ENCODE measurements at regions not wholly inside any gene's neighbourhood (a gene's known extent, or its start where the extent isn't known, plus 50 kb on each side); places are given as distances from the start of the nearest gene placed in this dataset.

DNA sequence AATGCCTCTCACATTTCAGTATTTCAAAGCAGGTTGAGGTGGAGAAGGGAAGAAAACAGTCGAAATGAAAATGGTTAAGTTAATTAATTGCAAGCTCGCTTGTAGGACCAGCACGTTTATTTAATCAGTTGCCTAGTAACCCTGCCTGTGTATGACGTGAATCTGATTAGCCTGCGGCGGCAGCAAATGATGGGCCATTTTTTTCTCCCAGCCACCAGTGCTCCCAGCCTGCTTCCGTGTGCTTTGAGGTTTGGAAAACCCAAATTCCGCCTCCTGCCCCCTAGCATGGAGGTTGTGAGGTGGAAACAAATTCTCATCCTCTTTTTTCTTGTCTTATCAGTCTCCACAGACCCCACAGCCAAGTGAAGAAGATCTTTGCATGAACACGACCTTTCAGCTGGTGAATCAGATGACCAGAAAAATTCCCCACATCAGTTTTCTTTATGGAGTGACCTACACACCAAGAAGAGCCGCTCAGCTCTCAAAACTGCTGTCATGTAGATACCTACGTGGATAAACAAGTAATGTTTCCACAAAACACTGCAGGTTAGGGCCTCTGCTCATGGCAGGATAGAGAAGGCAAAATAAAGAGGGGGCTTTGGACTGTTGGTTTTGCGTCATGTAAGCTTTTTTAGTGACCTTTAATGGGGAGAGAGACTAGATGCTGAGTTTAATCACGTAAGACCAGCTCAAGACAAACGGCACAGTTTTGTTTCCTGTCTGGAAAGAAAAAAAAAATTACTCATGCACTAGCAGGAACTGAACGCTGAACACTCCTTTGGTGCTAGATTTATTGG, 572.9 kb upstream of the NOX3 start:
- DNase-seq, result no peak

DNA sequence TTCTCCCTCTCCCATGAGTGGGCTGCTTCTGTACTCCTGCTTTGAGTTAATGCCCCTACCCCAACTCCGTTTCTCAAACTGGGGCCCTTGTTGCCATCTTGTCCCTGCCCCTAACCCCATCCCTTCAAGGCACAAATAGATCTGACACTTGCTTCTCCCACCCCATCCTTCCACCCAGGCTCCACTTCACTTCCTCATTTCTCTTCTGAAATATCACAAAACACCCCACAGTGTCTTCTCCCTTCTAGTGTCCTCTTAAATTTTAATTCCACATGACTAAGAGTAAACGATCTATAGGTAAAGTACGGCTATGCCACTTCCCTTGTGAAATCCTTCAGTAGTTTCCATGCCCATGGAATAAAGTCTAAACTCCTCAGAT, 571.6 kb upstream of the NOX3 start:
- DNase-seq, result no peak

DNA sequence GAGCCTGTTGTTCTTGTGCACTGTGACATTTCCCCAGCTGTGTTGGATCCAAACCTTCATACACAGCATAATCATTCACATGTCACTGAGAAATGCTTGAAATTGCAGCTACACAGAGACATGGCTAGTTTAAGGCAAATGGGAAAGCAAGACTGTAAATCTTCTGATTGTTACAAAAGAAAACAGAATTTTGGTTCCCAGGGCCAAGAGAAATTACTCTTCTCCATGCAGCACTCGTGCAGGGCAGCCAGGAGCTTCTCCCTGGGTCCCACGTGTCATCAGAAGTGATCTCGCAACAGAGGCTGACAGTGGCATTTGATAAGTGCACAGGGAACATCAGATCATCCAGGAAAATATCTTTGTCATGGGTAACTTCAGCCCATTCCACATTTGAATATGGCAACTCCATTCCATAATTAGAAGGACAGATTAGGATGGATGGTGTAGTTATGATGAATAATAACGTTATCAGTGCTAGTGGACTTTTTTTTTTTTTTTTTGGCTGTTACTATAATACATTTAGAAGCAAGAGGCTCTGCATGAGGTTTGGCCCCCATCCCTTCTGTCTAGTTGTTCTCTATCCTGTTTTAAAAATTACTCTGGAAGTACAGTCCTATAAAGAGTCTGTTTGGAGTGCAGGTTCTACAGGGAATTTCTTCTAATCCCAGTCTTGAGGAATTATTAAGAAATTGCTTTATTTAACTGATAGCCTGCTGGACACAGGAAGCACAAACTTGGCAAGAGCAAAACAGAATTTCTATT, 571.0 kb upstream of the NOX3 start:
- DNase-seq, result no peak

DNA sequence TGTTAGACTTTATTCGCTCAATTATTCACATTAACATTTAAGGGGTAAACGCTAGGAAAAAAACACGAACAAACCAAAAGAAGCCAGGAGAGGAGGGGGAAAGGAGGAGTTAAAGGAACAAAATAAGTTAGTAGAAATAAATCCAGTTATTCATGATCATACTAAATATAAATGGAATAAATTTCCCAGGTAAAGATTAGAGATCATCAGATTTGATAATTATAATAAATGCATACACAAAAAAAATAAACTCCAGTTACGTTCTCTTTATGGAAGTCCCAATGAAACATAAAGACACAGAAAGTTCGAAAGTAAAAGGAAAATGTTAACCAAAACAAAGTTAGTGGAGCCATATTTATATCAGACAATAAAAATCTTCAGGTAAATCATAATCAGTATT, 568.7 kb upstream of the NOX3 start:
- DNase-seq, result no peak

DNA sequence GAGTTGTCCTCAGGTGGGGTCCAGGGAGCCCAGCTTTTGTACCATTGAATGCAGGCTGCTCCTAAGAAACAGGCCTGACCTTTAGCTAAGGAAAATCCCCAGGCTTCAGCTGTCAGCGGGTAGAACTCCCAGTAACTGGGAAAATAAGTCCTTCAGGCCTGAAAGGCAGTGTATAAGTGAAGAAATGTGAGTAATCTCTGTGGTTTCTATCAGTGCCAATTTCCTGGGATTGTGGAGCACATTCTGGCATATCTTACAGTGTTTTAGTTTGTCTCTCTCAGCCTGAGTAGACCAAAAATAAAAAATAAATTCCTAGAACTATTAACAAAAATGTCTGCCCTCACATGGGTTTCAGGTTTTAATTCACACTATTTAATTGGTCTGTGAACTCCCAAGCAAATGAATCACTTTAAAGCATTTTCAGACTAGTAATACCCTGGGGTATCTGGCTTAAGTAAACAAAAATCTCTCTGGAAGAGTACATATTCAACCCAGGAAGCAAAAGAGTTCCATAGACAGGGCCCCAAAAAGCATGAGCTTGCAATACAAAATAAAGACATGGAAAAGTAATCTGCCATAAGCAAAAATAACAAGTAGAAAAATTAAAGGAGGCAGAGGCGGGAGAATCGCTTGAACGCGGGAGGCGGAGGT, 566.2 kb upstream of the NOX3 start:
- DNase-seq, result no peak

DNA sequence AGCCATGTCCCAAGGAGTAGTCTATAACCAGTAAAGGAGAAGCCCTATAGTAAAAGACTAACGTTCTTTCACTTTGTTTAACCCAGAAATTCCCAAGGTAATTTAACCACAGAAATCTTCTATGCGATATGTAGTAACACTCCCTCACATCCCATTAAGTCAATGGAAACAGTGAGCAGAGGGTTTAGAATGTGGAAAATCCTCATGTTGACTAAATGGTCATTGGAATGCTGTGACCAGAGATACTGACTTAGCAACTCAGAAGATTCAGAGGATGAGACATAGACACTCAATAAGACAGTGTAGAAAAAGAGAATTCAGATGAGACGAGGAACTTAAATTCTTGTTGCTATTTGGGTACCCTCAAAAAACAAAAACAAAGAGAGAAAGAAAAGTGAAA, 562.2 kb upstream of the NOX3 start:
- no peak for DNase-seq

DNA sequence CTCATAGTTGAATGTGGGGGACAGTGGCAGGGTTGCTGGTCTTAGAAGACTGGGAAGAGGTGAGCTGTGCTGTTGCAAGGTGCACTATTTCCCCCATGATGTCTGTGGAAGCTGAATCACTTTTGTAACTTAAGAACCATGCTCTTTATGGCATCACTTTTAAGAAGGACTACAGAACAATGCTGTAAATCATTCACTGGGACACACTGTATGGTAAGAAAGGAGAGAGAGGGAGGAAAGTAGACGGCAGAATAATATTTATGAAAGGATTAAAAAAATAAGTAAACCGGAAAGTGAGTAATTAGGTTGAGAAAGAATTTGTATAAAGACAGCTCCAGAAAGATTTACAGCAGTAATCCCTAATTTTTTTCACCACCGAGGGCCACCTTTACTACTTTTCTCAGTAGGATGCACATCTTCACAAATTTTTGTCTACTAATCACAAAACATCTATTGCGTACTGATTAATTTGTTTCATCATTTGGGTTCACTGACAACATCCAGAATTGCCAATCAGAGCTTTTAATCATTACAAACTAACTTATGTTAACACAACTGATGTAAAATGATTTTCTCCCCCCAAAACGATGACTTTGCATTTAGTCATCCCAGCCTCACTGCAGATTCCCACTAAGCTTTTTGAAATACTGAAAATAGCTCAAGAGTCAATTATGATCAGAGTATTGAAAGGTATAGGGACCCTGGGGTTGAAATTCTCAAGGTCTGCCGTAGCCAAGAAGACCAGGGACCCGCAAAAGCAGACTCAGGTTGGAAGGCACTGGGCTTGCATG, 560.7 kb upstream of the NOX3 start:
- DNase-seq, result no peak

DNA sequence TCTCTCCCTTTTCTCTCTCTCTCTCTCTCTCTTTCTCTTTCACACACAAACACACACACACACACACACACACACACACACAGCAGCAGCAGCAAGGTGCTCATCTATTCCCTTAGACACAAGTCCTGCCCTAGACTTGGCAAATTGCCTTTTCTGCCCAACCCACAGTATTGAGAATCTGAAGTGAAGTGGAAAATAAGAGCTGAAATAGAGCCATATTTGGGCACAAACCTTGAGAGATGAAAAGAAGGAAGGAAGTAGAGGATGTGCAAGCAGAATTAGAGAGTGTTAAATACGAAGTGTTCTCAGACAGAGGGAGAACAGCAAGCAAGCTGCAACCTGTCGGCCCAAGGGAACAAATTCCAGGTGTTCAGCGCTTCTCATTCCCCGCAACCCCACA, 557.5 kb upstream of the NOX3 start:
- DNase-seq, result no peak

DNA sequence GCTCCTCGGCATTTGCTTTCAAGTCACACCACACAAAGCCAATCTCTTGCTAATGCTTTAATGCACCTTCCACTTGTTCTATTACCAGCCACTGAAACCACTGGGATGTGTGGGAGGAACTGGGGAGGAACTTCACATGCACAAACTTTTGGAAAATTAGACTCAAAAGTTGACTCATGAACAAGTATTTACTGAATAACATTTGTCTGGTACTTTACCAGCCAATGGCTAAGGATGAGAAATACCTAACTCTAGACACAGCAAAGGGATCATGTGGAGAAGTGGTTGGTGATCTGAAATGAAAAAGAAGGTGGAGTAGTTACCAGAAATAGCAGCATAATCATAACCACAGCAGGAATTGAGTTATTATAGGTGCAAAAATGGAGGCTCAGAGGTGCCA, 554.0 kb upstream of the NOX3 start:
- DNase-seq, result no peak

DNA sequence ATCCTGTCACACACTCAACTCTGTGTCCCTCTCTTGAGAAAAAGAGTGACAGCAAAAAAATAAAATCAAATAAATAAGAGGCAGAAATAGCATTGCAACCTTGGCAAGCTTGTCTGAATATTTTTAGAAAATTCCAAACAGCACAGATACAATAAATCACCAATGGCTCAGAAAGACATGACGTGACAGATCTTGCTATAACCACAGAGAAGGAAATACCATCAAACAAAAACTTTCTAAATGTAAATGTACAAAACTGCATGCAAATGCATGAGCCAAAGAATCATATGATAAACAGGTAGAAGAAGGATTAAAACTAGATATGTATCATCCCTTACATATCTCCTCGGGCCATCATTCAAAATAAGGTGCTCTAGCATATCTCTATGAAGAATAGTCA, 549.2 kb upstream of the NOX3 start:
- DNase-seq, result no peak

DNA sequence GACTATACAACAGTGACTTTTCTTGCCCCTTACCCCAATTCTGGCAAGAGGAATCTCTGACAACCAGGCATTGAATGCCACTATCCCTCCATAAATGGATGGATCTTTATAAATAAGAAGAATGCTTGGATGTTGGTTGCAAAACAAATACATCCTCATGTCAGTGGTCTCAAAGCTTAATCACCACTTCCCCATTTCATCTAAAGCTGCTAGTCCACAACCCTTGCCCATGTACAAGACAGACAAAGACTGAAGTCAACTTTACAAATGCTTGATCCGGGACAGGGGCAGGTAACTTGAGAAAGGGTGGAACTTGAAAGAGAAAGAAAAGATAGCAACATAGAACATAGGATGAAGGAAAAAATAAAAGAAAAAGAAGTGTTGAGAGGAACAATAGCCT, 540.5 kb upstream of the NOX3 start:
- DNase-seq, result no peak

DNA sequence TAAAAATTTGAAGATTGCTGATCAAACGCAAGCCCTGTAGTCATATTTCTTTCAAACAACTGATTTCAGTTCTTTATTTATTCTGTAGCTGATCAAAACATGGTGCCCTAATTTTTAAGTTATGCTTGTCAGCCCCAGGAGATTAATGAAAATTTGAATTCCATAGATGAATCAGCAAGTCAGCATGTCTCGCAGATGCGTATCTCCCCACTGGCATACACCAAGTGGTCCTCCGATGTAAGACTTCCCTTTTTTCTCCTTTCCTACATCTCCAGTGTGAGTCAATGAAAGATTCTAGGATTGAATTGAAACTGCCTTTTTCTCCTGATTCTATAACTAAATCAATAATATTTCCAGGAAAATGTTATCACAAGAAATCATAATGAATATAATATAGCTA, 539.6 kb upstream of the NOX3 start:
- DNase-seq, result no peak

DNA sequence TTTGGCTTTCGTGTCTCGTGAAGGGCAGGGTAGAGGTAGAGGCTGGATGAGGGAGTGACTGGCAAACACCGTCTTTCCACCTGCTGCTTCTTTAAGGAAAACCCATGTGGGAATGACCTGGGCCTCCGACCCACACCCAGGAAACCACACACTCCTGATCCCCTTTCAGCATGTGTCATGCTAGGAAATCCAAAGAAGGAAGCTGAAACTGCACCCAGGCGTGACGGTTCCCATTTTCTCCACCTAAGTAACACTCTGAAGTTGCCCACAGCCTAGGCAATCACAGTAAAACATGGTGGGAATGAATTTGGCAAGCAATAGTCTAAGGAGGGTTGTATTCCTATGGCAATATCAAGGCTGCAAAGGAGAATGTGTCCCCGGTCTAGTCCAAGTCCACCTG, 538.4 kb upstream of the NOX3 start:
- no peak for DNase-seq

DNA sequence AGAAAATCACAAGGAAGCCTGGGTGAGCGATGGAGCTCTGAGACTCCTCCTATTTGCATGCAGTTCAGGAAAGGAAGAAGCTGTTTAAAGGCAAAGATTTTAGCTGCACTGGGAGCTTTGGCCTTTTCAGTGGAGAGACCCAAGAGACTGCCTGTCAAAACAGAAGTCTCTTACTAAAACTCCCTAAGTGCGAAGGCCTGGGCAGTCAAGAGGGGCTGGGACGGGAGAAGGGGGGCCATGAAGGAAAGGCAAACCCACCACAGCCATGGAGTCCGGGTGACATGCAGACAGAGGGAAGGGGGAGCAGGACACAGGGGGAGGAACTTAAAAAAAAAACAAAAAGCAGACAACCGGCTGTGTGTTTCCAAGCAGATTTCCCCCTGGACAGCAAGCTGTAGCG, 537.6 kb upstream of the NOX3 start:
- no peak for DNase-seq

DNA sequence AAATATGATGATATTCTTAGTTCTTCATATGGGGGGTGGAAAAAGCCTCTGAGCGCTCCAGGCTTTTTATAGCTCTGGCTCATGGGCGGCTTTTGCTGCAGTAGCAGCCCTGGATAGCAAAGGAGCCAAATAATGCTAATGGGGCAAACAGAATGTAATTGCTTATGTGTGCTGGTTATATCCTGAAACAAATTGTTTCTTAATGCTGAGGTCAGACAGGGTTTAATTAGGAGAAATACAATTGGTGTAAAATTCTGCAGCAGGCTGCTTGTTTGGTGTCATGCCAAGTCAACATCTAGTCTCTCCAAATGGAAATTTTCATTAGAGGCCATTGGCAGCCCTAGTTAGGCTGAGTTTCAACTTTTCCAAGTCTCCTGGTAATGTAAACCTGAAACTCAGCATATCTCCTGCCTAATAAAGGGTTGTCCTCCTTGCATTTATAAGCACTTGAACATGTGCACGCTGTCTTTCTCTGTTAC, 530.1 kb upstream of the NOX3 start:
- DNase-seq, result no peak

DNA sequence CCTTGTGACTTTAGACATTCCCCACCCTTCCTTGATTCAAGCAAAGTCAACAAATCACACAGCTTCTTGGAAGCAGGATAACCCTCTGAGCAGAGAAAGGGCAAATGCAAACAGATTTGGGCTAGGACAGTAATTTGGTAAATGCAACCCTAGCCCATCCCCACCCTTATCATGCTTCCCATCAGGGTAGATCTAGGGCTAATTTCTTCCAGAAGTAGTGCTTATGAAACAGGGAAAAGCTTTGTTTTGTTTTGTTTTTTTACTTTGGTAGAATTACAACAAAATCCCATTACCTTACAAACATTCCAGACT, 525.1 kb upstream of the NOX3 start:
- no peak for DNase-seq

DNA sequence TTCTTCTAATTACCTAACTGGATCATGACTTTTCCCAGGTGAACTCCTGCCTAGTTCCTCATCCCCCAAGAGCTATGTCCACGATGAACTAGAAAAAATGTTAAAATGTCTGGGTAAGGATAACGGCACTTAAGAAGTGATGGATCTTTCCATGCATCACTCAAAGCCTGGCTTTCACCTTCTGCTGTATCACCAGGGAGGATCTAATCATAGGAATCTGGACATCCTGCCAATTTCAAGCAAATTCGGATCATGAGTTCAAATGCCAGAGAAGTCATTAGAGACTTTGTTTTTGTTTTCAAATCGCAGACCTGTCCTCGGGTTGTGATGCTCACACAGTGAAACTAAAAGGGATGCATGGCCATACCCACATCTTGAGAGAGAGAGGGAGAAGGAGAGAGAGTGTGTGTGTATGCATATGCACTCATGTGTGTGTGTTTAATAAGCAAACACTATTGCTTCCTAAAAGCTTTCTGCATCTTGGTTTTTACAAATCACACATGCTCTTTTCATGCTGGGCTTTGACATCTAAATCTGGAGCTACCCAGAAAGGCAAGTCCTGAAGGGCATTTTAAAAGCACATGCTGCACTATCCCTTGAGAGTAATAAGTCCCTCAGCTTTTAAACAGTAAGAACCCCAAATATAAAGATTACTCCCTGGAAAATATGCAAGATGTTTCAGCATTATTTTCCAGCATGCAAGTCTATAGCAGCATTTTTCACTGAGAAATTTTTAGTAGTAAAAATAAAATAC, 524.6 kb upstream of the NOX3 start:
- no peak for DNase-seq

DNA sequence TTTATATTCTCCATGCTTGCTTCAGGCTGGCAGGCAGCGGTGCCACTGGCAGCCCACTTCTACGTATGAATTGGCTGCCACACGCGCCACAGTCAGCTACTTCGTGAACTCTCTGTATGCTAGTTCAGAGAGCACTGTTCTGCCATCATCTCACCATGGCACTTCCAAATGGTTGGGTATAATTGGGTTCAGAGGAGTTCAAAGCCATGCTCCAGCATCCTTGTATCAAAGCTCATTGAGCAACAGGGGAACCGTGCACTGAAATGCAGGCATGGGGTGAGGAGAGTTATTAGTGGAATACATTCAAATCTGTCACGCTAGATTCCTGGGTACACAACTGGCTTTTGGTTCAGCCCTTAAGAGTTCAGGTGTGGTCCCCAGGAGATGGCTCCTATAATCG, 519.9 kb upstream of the NOX3 start:
- DNase-seq, result no peak

DNA sequence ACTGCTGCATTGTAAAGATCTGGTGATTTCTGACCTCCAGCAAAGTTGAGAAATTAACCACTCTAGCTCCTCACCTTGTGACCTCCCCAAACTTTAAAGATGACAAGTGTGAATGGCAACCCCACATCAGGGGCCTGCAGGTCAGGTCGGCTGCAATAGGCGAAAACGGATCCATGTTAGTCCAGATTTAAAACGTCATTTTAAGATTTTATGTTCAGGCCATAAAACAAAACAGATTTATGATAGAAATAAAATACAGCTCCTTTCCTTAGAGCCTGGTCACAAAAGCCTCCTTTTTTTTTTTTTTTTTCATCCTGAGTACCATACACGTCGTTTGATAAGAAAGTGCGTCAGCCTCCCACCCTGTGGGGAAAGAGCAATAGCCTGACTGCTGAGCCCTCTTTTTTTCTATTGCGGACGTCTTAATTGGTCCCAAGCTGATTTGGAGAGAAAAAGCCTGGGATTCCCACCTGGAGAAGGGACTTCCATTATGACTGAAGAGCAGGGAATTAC, 519.2 kb upstream of the NOX3 start:
- DNase-seq, result no peak

DNA sequence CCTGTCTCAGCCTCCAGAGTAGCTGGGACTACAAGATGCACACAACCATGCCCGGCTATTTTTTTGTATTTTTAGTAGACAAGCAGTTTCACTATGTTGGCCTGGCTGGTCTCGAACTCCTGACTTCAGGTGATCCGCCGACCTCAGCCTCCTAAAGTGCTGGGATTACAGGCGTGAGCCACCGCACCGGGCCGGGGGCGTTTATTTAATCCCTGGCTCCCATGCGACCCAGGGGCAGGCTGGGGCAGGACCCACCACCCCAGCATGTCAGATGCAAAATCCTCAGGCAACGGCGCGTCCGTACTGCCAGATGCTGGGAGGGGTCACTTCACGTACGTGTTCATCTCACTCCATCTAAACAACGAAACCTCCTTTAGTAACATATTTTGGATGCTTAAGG, 518.7 kb upstream of the NOX3 start:
- DNase-seq, result no peak

DNA sequence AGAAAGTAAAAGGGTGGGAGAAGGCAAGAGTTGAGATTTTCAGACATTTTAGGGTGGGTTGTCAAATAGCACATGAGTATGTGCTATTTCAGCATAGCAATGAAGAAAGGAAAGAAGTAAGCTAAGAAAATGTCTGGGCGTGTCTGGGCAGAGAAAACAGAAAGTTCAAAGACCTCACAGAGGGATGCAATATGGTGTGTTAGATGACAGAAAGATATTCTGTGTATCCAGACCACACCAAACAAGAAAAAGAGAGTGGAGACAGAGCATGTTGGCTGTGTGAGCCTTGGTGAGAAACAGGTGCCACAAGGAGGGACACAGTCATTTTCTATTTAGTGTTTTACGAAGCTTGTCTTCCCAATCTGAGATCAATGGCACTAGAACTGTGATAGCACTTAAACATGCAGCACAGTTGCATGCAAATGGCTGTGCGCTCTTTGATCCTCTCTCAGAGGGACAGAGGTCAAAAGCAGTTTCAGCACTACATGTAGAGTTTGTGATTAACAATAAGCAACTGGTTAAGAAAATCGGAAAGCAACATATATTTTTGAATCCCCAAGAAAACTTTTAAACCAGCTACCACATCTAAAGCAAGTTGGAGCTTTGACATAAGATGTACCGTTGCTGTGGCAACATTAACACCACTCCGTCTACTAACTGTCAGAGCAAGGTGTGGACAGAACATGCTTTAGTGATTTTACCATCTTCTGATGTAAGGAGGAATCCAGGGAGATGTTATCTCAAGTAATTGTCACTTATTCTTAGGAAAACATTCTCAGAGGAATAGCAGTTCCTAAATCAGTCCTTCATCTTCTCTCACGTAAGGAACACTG, 515.5 kb upstream of the NOX3 start:
- no peak for DNase-seq

DNA sequence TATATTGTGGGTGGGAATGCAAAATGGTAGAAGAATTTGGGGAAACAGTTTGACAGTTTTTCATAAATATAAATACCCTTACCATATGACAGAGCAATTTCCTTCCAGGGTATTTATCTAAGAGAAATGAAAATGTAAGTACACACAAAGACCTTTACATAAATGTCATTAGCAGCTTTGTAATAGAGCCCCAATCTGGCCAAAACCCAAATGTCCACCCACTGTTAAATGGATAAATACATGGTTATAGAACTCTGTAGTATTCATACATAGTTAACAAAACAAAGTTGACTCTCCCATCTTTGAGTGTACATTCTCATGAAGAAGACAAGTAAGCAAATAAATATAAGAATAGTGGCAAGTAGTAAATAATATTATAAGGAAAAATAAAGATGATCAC, 514.8 kb upstream of the NOX3 start:
- no peak for DNase-seq

All from islet precursor cell (in vitro differentiated cells).